Activated CD4-positive, alpha-beta T cell treated with anti-CD3 and anti-CD28 coated beads, Interleukin-2, amount 50 U/mL, for 48 hours (primary cell): ENCODE measurements at regions not wholly inside any gene's neighbourhood (a gene's known extent, or its start where the extent isn't known, plus 50 kb on each side); places are given as distances from the start of the nearest gene placed in this dataset.
"Not testable (repeated sequence)": the region's sequence is repeated elsewhere in the genome, so short reads cannot be mapped to it uniquely, and the experiment has no call there.

ENCODE experiments used
- DNase-seq, 2 experiments: peaks; one replicate each; pipeline ENCODE4 v3.0.0-alpha.2; 2020

DNA sequence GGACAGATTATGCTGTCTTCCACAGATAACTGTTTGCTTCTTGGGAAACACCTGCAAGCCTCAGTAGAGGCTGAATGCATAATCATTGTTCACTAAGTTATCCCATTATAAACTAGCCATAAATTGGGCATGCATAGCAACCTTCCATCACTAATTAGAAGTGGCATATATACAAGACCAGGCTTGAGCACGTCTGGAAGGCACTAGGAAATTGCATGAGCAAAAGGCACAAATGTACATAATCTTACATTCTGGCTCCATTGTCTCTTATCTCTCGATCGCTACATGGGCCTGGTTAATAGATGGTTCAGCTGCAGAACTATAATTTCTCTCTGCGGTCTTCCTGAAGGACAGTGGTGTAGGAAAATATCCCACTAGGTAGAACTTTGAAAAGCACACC, 679.2 kb downstream of the RPL10L start:
- no peak for DNase-seq

- no peak for DNase-seq
Observed at GRCh38 chr14:45970621-45971020, 681.0 kb downstream of the RPL10L start.

DNA sequence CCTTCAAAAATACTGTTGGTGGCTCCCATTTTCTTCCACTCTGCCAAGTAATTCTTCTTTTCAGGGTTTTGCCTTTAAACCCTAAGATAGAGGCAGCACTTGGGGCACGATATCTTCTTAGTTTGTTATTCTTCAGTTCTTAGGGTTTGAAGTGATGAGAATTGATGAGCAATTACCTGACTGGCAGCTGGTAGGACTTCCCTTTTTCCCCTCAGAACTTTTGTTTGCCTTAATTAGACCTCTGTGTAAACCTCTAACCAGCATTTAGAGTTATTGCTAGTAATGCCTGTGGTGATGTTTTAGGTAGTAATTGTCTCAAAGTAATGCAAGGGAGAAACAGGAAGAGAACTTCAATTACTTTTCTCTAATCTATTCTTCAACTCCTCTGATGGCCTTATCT, 683.5 kb downstream of the RPL10L start:
- DNase-seq = no peak

DNA sequence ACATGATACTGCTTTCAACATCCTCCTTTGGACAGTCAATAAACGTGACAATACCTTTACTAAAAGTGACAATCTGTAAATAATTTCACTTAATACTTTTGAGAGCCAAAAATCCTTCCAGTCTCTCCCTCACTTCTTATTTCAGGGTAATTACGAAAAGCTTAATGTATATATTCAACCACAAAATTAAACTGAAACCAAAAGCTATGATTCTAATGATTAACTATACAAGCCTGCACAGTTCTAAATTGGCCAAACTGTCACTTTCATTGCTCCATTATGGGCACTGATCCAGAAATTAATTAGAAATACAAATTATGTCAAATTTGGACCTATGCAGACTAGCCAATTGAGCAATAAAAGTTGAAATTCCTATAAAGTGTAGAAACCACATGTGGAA, 696.5 kb upstream of the MIS18BP1 start:
- DNase-seq = no peak

GRCh38 chr14:45947830-45948229, 694.8 kb upstream of the MIS18BP1 start:
- no peak for DNase-seq

DNA sequence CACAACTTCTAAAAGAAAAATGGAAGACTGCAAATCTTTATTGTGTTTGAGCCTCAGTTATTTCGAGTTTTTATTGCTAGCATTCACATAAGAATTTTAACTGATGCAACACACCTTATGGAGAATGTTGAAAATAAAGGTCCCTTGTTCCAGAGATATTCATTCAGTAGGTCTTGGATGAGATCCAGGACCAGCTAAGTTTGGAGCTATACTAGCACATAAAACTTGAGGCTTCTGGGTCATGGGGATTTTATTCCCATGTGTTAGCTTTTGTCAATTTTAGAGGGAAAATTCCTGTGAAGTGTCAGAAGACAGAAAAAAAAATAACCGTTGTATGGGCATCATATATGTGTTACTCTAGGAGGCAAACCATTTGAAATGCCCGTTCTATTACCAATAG, 693.2 kb upstream of the MIS18BP1 start:
- no peak for DNase-seq

- no peak for DNase-seq
Observed at GRCh38 chr14:45940318-45940717, 687.3 kb upstream of the MIS18BP1 start.

- DNase-seq = no peak
Observed at GRCh38 chr14:45939572-45939971, 686.6 kb upstream of the MIS18BP1 start.

DNA sequence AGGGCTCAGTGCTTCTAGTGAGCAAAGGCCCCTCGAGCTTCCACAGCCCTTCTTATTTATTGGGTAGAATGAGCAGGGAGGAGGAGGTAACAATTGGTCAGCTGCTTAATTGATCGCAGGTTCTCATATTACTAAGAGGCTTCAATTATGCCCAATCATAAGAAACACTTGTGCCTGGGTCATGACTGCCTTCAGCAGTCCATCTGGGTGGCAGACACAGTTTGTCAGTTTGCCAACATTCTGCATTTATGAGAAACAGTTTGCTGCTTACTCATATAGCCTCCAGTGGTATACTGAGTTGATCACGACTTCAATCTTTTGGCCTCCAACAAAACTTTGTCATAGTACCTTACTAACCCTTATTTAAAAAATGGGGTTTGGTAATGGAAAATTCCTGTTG, 667.0 kb upstream of the MIS18BP1 start:
- DNase-seq = not testable (repeated sequence)

- no peak for DNase-seq
Observed at GRCh38 chr14:45916340-45916953, 663.4 kb upstream of the MIS18BP1 start.

- no peak for DNase-seq
Observed at GRCh38 chr14:45907782-45908181, 654.8 kb upstream of the MIS18BP1 start.

- no peak for DNase-seq
Observed at GRCh38 chr14:45906257-45906656, 653.3 kb upstream of the MIS18BP1 start.

DNA sequence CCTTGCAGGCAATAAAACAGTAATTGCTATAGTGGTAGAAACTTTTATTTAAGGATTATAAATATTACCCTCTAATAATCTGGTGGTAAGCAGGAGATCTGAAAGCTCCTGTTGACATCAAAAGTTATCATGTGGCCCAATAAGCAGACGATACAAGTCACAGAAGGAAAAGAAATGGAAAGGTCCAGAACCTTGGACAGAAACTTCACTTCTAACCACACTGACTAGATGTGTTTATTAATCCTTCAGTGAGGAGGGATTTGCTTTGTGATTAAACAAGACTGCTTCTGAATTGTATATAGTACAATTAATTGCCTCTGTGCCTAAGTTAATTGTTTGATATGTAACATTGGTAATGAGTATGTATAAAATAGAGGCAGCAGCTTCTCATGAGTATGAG, 652.7 kb upstream of the MIS18BP1 start:
- no peak for DNase-seq

GRCh38 chr14:45904314-45904713, 651.3 kb upstream of the MIS18BP1 start:
- no peak for DNase-seq

DNA sequence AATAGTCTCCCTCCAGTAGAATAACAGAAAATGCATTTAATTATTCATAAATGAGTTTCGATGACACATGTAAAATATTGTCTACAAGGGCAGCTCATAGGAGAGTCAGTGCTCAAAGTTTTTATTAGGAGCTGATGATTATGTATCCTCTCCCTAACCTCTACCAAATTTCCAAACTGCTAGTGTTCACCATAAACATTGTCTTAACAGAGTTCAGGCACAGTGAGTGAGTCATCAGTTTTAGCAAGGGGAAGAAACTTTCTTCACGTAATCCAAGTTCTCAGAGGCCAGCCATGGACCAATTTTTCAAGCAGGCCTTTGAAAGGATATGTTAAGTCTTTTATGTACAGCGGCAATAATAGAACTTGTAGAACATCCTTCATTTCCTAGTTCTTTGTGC, 649.2 kb upstream of the MIS18BP1 start:
- DNase-seq = no peak

DNA sequence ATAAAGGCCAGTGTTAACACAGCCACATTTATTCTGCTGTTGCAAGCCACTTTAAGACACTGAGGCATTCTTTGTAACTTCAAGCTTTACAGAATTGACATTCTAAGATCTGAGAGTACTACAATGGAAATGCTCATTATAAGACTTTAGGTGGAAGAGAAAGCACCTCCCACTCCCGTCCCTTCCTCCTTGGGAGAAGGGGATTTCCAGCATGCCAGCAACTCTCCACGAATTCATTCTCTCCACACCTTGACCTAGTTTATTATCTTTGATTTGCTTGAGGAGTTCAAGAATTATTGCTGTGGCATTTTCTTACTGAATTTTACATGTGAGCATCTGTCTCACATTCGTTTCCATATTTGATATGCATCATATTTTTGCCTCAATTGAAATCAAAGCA, 644.4 kb upstream of the MIS18BP1 start:
- no peak for DNase-seq

- DNase-seq = no peak
Observed at GRCh38 chr14:45893127-45893526, 640.1 kb upstream of the MIS18BP1 start.

- no peak for DNase-seq
Observed at GRCh38 chr14:45891417-45892080, 638.5 kb upstream of the MIS18BP1 start.

DNA sequence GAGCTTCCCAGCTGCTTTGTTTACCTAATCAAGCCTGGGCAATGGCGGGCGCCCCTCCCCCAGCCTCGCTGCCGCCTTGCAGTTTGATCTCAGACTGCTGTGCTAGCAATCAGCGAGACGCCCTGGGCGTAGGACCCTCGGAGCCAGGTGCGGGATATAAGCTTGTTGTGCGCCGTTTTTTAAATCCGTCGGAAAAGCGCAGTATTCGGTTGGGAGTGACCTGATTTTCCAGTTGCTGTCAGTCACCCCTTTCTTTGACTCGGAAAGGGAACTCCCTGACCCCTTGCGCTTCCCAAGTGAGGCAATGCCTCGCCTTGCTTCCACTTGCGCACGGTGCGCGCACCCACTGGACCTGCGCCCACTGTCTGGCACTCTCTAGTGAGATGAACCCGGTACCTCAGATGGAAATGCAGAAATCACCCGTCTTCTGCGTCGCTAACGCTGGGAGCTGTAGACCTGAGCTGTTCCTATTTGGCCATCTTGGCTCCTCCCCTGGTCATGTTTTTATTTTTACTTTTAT, 635.8 kb upstream of the MIS18BP1 start:
- not testable (repeated sequence) for DNase-seq

- DNase-seq = no peak
Observed at GRCh38 chr14:45877981-45878380, 625.0 kb upstream of the MIS18BP1 start.

- no peak for DNase-seq
Observed at GRCh38 chr14:45868863-45869262, 615.9 kb upstream of the MIS18BP1 start.

DNA sequence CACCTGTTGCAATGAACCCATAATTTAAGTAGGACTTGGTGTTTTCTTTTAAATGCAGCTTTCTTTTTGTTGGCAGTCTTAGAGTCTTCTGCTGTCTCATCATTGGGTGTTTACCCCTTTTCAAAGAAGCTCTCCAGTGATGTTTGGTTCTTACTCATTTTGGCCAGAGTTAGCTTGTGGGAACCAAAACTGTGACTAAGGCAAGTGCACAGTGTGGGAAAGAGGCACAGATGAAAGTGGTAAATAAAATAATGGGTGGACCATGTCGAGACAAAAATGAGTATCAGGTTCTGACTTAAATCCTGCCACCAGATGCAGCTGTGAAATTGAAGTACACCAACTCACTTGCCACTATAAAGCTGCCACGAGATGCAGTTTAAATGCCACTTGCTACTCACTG, 615.4 kb upstream of the MIS18BP1 start:
- DNase-seq = no peak

- no peak for DNase-seq
Observed at GRCh38 chr14:45867046-45867894, 614.3 kb upstream of the MIS18BP1 start.

GRCh38 chr14:45838597-45838996, 585.6 kb upstream of the MIS18BP1 start:
- no peak for DNase-seq
